Renal cortical epithelial cell (primary cell): ENCODE measurements at regions not wholly inside any gene's neighbourhood (a gene's known extent, or its start where the extent isn't known, plus 50 kb on each side); places are given as distances from the start of the nearest gene placed in this dataset.
A peak's percentile ranks its signal among the peaks of the same experiment; 100 is the strongest.

ENCODE experiments used
- DNase-seq: peaks from one replicate; pipeline ENCODE4 v3.0.0-alpha.2; 2011; ENCODE audit warnings: low read depth

GRCh38 chr4:26104056-26104685 lies 190.2 kb downstream of the SMIM20 start:
- DNase-seq: no peak

- no peak for DNase-seq
Observed at GRCh38 chr4:26105337-26105736, 191.3 kb downstream of the SMIM20 start.

- peak; percentile 85 for DNase-seq
Observed at GRCh38 chr4:26105815-26106699, 192.0 kb downstream of the SMIM20 start.

- no peak for DNase-seq
Observed at GRCh38 chr4:26106776-26107175, 192.8 kb downstream of the SMIM20 start.

- no peak for DNase-seq
Observed at GRCh38 chr4:26108054-26108453, 194.0 kb downstream of the SMIM20 start.

GRCh38 chr4:26110493-26110892 lies 196.5 kb downstream of the SMIM20 start:
- DNase-seq: no peak

- DNase-seq: no peak
Observed at GRCh38 chr4:26113339-26113940, 199.4 kb downstream of the SMIM20 start.

- DNase-seq: no peak
Observed at GRCh38 chr4:26116057-26116456, 202.0 kb downstream of the SMIM20 start.

- peak; percentile 10 for DNase-seq
Observed at GRCh38 chr4:26120098-26120825, 200.6 kb upstream of the RBPJ start.

- no peak for DNase-seq
Observed at GRCh38 chr4:26122690-26123089, 198.1 kb upstream of the RBPJ start.

GRCh38 chr4:26124753-26125321 lies 196.0 kb upstream of the RBPJ start:
- no peak for DNase-seq

GRCh38 chr4:26126143-26126718 lies 194.6 kb upstream of the RBPJ start:
- no peak for DNase-seq

- no peak for DNase-seq
Observed at GRCh38 chr4:26126994-26127393, 193.8 kb upstream of the RBPJ start.

GRCh38 chr4:26127851-26128337 lies 192.9 kb upstream of the RBPJ start:
- peak; percentile 4 for DNase-seq

- no peak for DNase-seq
Observed at GRCh38 chr4:26130173-26130572, 190.6 kb upstream of the RBPJ start.

- DNase-seq: no peak
Observed at GRCh38 chr4:26130841-26131432, 189.9 kb upstream of the RBPJ start.

- DNase-seq: no peak
Observed at GRCh38 chr4:26131711-26132110, 189.1 kb upstream of the RBPJ start.

- DNase-seq: no peak
Observed at GRCh38 chr4:26132858-26133257, 188.0 kb upstream of the RBPJ start.

GRCh38 chr4:26133840-26134239 lies 187.0 kb upstream of the RBPJ start:
- no peak for DNase-seq

GRCh38 chr4:26135331-26135730 lies 185.5 kb upstream of the RBPJ start:
- DNase-seq: no peak

GRCh38 chr4:26136615-26137014 lies 184.2 kb upstream of the RBPJ start:
- no peak for DNase-seq
